Nephron progenitor cell (in vitro differentiated cells): ENCODE measurements at regions not wholly inside any gene's neighbourhood (a gene's known extent, or its start where the extent isn't known, plus 50 kb on each side); places are given as distances from the start of the nearest gene placed in this dataset.

Source experiments
- DNase-seq: peaks from one replicate; pipeline ENCODE4 v3.0.0; 2021
- H3K27ac Mint-ChIP-seq: 2 replicates; pipeline ENCODE4 v1.8.0; 2021; ENCODE audit warnings: mild to moderate bottlenecking, moderate library complexity, mixed read lengths
- H3K27me3 Mint-ChIP-seq: 2 replicates; pipeline ENCODE4 v1.8.0; 2021; ENCODE audit warnings: mild to moderate bottlenecking, low read depth, mixed read lengths; ENCODE audit not compliant: poor library complexity
- H3K36me3 Mint-ChIP-seq: 2 replicates; pipeline ENCODE4 v1.8.0; 2021; ENCODE audit warnings: low read depth, mixed read lengths
- H3K4me1 Mint-ChIP-seq: 2 replicates; pipeline ENCODE4 v1.8.0; 2021; ENCODE audit warnings: mixed read lengths
- H3K4me3 Mint-ChIP-seq: 2 replicates; pipeline ENCODE4 v1.8.0; 2021; ENCODE audit warnings: mild to moderate bottlenecking, moderate library complexity, mixed read lengths
- H3K9me3 Mint-ChIP-seq: 2 replicates; pipeline ENCODE4 v1.8.0; 2021; ENCODE audit warnings: mild to moderate bottlenecking, moderate library complexity, mixed read lengths
- TF ChIP-seq, protein P1 (sequence below): fragments of 200-600 bp; sonication (generic); IDR thresholded peaks from 2 replicates; pipeline ENCODE4 v1.5.0; 2021; ENCODE audit warnings: antibody characterized with exemption

DNA sequence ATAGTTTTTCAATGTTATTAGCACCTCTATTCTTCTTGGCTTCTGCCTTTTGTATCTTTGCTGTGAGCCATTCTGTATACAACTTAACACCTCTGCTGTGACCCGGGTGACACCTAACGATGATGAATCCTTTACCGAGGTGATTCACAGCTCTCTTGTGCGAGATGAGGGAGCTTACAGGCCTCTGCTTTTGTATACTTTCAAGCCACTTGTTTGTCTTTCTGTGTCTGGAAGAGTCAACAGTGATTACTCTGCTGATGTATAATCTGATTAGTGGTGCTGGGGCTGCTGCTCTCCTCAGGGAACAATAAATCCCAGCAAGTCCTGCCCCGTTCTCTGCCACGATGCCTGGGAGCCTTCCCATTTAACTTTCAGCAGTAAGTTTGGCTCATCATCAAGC, 442.9 kb upstream of the SGCD start:
- Mint-ChIP-seq H3K36me3 (no peaks in the 10 kb centered on the region), H3K27ac (no peak overlapping the region)

DNA sequence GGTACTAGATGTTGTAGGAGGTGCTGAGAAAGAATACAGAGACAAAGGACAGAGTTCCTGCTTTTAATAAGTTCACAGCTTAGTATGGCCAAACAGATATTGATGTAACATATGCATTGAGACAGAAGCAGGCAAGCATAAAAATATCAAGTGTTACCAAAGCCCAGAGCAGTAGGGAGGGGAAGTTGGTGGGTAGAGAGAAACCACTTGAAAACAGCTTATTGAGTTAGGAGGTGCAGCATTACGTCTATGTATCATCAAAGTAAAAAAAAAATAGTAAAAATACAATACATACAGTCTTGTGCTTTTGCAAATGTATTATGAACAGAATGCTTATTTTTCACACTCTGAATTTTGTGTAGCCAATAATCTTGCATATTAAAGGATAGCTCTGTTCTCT, 441.8 kb upstream of the SGCD start:
- DNase-seq, result no peak
- peaks cover 28% of the 10 kb centered on the region for H3K4me1 Mint-ChIP-seq
- no peak overlapping the region for H3K4me3 Mint-ChIP-seq
- H3K36me3 Mint-ChIP-seq, result no peaks in the 10 kb centered on the region
- H3K9me3 Mint-ChIP-seq, result peaks cover 18% of the 10 kb centered on the region
- no peak overlapping the region for H3K27ac Mint-ChIP-seq
- TF ChIP-seq, protein P1, sequence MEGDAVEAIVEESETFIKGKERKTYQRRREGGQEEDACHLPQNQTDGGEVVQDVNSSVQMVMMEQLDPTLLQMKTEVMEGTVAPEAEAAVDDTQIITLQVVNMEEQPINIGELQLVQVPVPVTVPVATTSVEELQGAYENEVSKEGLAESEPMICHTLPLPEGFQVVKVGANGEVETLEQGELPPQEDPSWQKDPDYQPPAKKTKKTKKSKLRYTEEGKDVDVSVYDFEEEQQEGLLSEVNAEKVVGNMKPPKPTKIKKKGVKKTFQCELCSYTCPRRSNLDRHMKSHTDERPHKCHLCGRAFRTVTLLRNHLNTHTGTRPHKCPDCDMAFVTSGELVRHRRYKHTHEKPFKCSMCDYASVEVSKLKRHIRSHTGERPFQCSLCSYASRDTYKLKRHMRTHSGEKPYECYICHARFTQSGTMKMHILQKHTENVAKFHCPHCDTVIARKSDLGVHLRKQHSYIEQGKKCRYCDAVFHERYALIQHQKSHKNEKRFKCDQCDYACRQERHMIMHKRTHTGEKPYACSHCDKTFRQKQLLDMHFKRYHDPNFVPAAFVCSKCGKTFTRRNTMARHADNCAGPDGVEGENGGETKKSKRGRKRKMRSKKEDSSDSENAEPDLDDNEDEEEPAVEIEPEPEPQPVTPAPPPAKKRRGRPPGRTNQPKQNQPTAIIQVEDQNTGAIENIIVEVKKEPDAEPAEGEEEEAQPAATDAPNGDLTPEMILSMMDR, result no peak
- H3K27me3 Mint-ChIP-seq, result peaks cover 14% of the 10 kb centered on the region

More for the DNA sequence above, 442.9 kb upstream of the SGCD start:
- peak; percentile 13 for DNase-seq
- H3K4me3 Mint-ChIP-seq, result no peak overlapping the region
- H3K4me1 Mint-ChIP-seq, result peaks cover 28% of the 10 kb centered on the region
- peaks cover 18% of the 10 kb centered on the region for H3K9me3 Mint-ChIP-seq
- TF ChIP-seq, protein P1, result no peak
- H3K27me3 Mint-ChIP-seq, result peaks cover 10% of the 10 kb centered on the region

DNA sequence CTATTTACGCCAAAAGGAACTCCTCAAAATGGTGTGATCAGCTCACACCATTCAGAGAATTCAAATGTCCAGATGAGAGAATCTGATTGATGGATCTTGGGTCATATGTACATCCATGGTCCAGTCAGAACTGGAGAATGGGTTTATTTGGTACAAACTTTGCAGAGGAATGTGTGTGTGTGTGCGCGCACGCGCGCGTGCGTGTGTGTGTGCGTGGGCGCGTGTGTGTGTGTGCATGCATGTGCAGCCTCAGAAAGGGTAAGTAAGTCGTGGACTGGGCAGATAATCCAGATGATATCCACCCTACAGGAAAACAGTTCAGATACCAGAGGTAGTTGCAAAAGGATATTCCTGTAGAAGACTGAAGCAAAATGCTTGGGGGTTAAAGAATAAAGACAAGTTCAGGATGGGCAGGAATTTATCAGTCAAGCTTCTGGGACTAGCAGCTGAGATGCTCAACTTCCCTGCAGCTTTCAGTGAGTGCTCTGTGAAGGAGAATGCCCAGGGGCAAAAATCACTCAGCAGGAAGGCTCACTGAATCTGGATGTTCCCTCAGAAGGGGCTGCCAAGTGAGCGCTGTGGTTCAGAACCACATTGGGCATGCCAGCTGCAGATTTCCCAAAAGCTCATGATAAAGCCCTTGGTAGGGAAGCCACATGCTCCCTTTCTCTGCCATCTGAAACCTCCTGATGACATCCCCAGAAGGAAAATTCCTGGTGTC, 440.5 kb upstream of the SGCD start:
- TF ChIP-seq, protein P1, result no peak
- Mint-ChIP-seq H3K36me3 (no peaks in the 10 kb centered on the region), H3K27me3 (peaks cover 19% of the 10 kb centered on the region), H3K4me3 (no peak overlapping the region), H3K27ac (peak overlapping the region; percentile 19), H3K9me3 (peaks cover 18% of the 10 kb centered on the region), H3K4me1 (peaks cover 28% of the 10 kb centered on the region)
- DNase-seq, result no peak

DNA sequence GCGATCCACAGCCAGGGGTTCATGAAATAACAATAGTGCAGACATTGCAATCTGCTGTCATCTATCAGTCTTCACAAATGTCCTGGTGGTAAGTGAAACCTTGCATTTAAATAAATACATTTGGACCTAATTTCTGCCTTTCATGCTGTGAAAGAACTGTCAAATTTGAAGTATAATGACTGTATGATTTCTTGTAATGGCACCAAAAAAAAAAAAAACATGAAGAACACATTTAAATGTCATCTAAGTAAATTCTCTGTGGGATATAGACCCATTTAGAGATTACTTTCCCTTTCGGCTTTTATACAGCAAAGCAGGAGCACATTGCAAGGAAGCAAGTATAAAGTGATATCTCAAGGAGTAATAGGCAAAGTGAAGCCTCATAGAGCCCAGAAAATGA, 431.5 kb upstream of the SGCD start:
- peaks cover 12% of the 10 kb centered on the region for H3K27me3 Mint-ChIP-seq
- H3K4me1 Mint-ChIP-seq, result no peaks in the 10 kb centered on the region
- no peak for DNase-seq
- no peak overlapping the region for H3K4me3 Mint-ChIP-seq
- TF ChIP-seq, protein P1, result no peak
- H3K27ac Mint-ChIP-seq, result no peak overlapping the region
- H3K36me3 Mint-ChIP-seq, result no peaks in the 10 kb centered on the region
- no peaks in the 10 kb centered on the region for H3K9me3 Mint-ChIP-seq

DNA sequence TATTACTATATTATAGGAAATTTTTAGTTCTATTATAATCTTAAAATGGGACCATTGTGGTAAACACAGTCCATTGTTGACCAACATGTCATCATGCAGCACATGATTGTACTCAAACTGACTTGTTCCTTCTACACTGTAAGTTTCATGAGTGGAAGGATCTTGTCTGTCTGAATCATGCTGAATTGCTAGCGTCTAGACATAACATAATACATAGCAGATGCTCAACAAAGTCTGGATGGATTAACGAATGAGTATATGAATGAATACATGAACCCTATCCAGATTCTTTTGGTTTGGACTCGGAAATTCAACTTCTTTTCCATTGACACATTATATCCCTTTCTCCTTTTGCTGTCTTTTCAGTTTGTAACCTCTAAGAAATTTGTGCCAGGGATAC, 429.2 kb upstream of the SGCD start:
- DNase-seq, result no peak
- Mint-ChIP-seq H3K4me1 (no peaks in the 10 kb centered on the region), H3K27ac (no peak overlapping the region), H3K9me3 (no peaks in the 10 kb centered on the region), H3K36me3 (no peaks in the 10 kb centered on the region), H3K4me3 (no peak overlapping the region), H3K27me3 (peaks cover 2% of the 10 kb centered on the region)
- TF ChIP-seq, protein P1, result no peak

DNA sequence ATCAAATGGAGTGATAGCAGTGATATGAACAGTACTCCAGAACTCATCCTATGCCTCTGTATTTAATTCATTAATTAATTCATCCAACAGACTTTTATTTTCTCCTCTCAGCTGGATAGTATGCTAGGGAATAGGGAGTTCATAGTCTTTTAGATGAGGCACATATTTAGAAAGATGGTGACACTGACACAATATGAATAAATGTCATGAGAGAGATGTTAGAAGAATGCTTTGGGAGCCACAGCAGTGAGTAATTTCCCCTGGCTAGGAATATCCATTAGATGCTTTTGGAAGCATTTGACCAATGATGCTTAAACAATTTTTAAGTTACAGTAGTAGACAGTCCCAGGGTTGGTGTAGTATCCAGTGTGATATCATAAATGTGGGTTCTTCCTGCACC, 428.7 kb upstream of the SGCD start:
- Mint-ChIP-seq H3K27ac (no peak overlapping the region), H3K4me1 (no peaks in the 10 kb centered on the region), H3K4me3 (no peak overlapping the region), H3K9me3 (no peaks in the 10 kb centered on the region), H3K27me3 (no peaks in the 10 kb centered on the region), H3K36me3 (no peaks in the 10 kb centered on the region)
- TF ChIP-seq, protein P1, result no peak
- DNase-seq, result no peak
